ENCODE measurements at regions not wholly inside any gene's neighbourhood (a gene's known extent, or its start where the extent isn't known, plus 50 kb on each side); places are given as distances from the start of the nearest gene placed in this dataset.

- Histone ChIP-seq H3K4me1 (ENCODE audit: control insufficient read depth in 5 of 5, insufficient read depth in 5 of 5, low read length in 5 of 5) (no peaks in the 10 kb centered on the region), H3K4me3 (no peak overlapping the region), H3K36me3 (ENCODE audit: control insufficient read depth in 4 of 4, insufficient read depth in 4 of 4, low read length in 4 of 4) (no peaks in the 10 kb centered on the region), H3K27ac (ENCODE audit: low read depth in 1 of 2, low read length in 1 of 2) (no peak overlapping the region), H3K9ac (ENCODE audit: insufficient read depth in 1 of 2, low read length in 2 of 2) (no peak overlapping the region), H3K9me3 (ENCODE audit: control insufficient read depth in 4 of 4, insufficient read depth in 3 of 4, low read length in 3 of 4) (no peaks in the 10 kb centered on the region), H3K27me3 (ENCODE audit: control insufficient read depth in 3 of 3, insufficient read depth in 3 of 3, low read length in 2 of 3) (no peaks in the 10 kb centered on the region)
- ATAC-seq (ENCODE audit: insufficient read depth, low FRiP score) (no peak), DNase-seq (no peak)
- 84 to 89% methylated on average over 6 of the region's 6 CpGs for WGBS, 2 donors
- no peak for TF ChIP-seq CTCF (IDR thresholded peaks at IDR 0.05; ENCODE audit: control extremely low read depth, extremely low read depth)
Observed at GRCh38 chr3:74891312-74891711, 276.9 kb upstream of the CNTN3 start.

DNA sequence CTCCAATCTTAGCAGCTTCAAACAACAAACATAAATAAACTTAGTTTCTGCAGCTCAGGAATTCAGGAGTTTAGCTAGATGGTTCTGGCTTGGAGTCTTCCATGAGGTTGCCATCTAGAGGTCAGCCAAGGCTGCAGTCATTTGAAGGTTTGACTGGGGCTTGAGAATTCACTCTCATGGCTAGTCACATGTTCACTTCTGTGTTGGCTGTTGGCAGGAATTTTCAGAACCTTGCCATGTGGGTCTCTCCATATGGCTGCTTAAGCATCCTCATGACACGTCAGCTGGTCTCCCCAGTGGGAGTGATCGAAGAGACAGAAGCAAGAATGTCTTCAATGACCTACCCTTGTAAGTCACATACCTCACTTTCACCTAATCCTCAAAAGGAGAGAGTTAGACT lies 269.2 kb upstream of the CNTN3 start:
- Histone ChIP-seq H3K9me3 (ENCODE audit: control insufficient read depth in 4 of 4, insufficient read depth in 3 of 4, low read length in 3 of 4) (peaks cover 0 to 2% (median 0%) of the 10 kb centered on the region in 4 donors), H3K4me3 (no peak overlapping the region), H3K27ac (ENCODE audit: low read depth in 1 of 2, low read length in 1 of 2) (no peak overlapping the region), H3K27me3 (ENCODE audit: control insufficient read depth in 3 of 3, insufficient read depth in 3 of 3, low read length in 2 of 3) (no peaks in the 10 kb centered on the region), H3K4me1 (ENCODE audit: control insufficient read depth in 5 of 5, insufficient read depth in 5 of 5, low read length in 5 of 5) (no peaks in the 10 kb centered on the region), H3K9ac (ENCODE audit: insufficient read depth in 1 of 2, low read length in 2 of 2) (no peak overlapping the region), H3K36me3 (ENCODE audit: control insufficient read depth in 4 of 4, insufficient read depth in 4 of 4, low read length in 4 of 4) (no peaks in the 10 kb centered on the region)
- TF ChIP-seq CTCF (IDR thresholded peaks at IDR 0.05; ENCODE audit: control extremely low read depth, extremely low read depth) = no peak
- peak in 1 of 3 donors; percentile 8 for DNase-seq
- 60 to 77% methylated on average over 2 of the region's 2 CpGs for WGBS, 2 donors
- no peak for ATAC-seq (ENCODE audit: insufficient read depth, low FRiP score)

DNA sequence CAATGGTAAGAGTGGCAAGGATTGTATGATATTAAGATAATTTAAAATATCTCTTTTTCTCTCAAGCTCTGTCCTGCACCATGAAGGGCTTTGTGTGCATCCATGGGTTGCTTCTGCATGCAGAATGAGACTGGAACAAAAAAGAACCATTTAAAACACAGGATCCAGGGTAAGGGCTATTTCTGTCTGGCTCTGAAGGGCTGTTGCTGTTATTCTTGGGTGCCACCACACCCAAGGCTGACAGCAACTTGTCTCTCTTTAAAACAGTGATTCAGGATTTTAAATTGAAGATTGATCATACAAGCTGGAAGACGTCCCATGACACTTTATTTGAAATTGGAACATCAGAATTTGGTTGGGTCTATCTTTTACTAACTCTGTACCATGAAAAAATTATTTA lies 268.8 kb upstream of the CNTN3 start:
- ATAC-seq (ENCODE audit: insufficient read depth, low FRiP score) = no peak
- Histone ChIP-seq H3K27ac (ENCODE audit: low read depth in 1 of 2, low read length in 1 of 2) (no peak overlapping the region), H3K36me3 (ENCODE audit: control insufficient read depth in 4 of 4, insufficient read depth in 4 of 4, low read length in 4 of 4) (no peaks in the 10 kb centered on the region), H3K27me3 (ENCODE audit: control insufficient read depth in 3 of 3, insufficient read depth in 3 of 3, low read length in 2 of 3) (no peaks in the 10 kb centered on the region), H3K9ac (ENCODE audit: insufficient read depth in 1 of 2, low read length in 2 of 2) (no peak overlapping the region), H3K4me3 (no peak overlapping the region), H3K4me1 (ENCODE audit: control insufficient read depth in 5 of 5, insufficient read depth in 5 of 5, low read length in 5 of 5) (no peaks in the 10 kb centered on the region), H3K9me3 (ENCODE audit: control insufficient read depth in 4 of 4, insufficient read depth in 3 of 4, low read length in 3 of 4) (peaks cover 0 to 2% (median 0%) of the 10 kb centered on the region in 4 donors)
- WGBS, 2 donors = 65 to 68% methylated on average over 1 of the region's 1 CpG
- no peak for DNase-seq
- no peak for TF ChIP-seq CTCF (IDR thresholded peaks at IDR 0.05; ENCODE audit: control extremely low read depth, extremely low read depth)

DNA sequence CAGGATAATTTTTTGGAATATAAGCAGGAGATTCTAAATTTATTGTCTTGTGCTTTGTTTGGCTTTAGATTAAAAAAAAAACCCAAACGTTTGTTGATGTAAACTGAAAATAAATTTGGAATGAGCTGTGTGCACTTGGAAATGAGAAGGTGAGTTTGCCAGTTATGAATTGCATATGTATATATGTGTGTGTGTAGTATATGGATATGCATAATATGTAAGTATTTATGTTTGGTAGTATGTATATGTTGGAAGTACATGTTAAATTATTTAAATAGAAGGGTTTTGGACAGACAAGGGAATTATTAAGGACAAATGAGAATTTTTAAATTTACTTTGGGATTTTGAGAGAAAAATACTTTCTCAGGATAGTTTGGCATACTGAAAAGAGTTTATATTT lies 265.8 kb upstream of the CNTN3 start:
- no peaks in the 10 kb centered on the region for H3K4me1 ChIP-seq (ENCODE audit: control insufficient read depth in 5 of 5, insufficient read depth in 5 of 5, low read length in 5 of 5)
- H3K9me3 ChIP-seq (ENCODE audit: control insufficient read depth in 4 of 4, insufficient read depth in 3 of 4, low read length in 3 of 4) = peaks cover 0 to 2% (median 0%) of the 10 kb centered on the region in 4 donors
- no peaks in the 10 kb centered on the region for H3K36me3 ChIP-seq (ENCODE audit: control insufficient read depth in 4 of 4, insufficient read depth in 4 of 4, low read length in 4 of 4)
- H3K27me3 ChIP-seq (ENCODE audit: control insufficient read depth in 3 of 3, insufficient read depth in 3 of 3, low read length in 2 of 3) = no peaks in the 10 kb centered on the region
- no peak overlapping the region for H3K9ac ChIP-seq (ENCODE audit: insufficient read depth in 1 of 2, low read length in 2 of 2)
- H3K27ac ChIP-seq (ENCODE audit: low read depth in 1 of 2, low read length in 1 of 2) = no peak overlapping the region
- TF ChIP-seq CTCF (IDR thresholded peaks at IDR 0.05; ENCODE audit: control extremely low read depth, extremely low read depth) = no peak
- ATAC-seq (ENCODE audit: insufficient read depth, low FRiP score) = no peak
- WGBS, 2 donors = 34 to 59% methylated on average over 1 of the region's 1 CpG
- no peak overlapping the region for H3K4me3 ChIP-seq
- no peak for DNase-seq
